Transverse colon (tissue), 4 donors: ENCODE measurements at regions not wholly inside any gene's neighbourhood (a gene's known extent, or its start where the extent isn't known, plus 50 kb on each side); places are given as distances from the start of the nearest gene placed in this dataset.

Experiments used
- CTCF ChIP-seq, 5 experiments: fragments of 200-600 bp in 3 of 5; fragments of 450-650 bp in 2 of 5; sonication (generic) in 3 of 5; IDR thresholded peaks; 1 replicate in 2 of 5; 2 replicates in 3 of 5; pipeline ENCODE4 v1.5.1; 2016 to 2017; ENCODE audit warnings: antibody characterized with exemption in 5 of 5, inconsistent platforms in 3 of 5, mild to moderate bottlenecking in 2 of 5, moderate library complexity in 1 of 5
- EP300 ChIP-seq: sonication (generic); formaldehyde crosslinking; IDR thresholded peaks from one replicate; pipeline ENCODE4 v1.6.1; 2017; ENCODE audit warnings: antibody characterized with exemption, low read depth
- POLR2A ChIP-seq: fragments of 450-650 bp; IDR thresholded peaks from one replicate; pipeline ENCODE4 v1.6.1; 2016; ENCODE audit warnings: antibody characterized with exemption, mild to moderate bottlenecking, moderate library complexity
- POLR2AphosphoS5 ChIP-seq, 3 donors: sonication (generic); formaldehyde crosslinking; IDR thresholded peaks; one replicate each; pipeline ENCODE4 v1.6.1; 2016; ENCODE audit warnings: antibody characterized with exemption in 3 of 3

GRCh38 chr3:35537265-35537664 is 102.1 kb upstream of the ARPP21 start:
- TF ChIP-seq CTCF (IDR thresholded peaks at IDR 0.05) = no peak
- no peak for TF ChIP-seq EP300
- no peak for TF ChIP-seq POLR2AphosphoS5 (IDR thresholded peaks at IDR 0.05)
- no peak for TF ChIP-seq POLR2A
